Fibroblast of peridontal ligament (primary cell): ENCODE measurements at regions not wholly inside any gene's neighbourhood (a gene's known extent, or its start where the extent isn't known, plus 50 kb on each side); places are given as distances from the start of the nearest gene placed in this dataset.

ENCODE experiments used
- DNase-seq: peaks from one replicate; pipeline ENCODE4 v3.0.0-alpha.2; 2010; ENCODE audit errors: extremely low read depth

DNA sequence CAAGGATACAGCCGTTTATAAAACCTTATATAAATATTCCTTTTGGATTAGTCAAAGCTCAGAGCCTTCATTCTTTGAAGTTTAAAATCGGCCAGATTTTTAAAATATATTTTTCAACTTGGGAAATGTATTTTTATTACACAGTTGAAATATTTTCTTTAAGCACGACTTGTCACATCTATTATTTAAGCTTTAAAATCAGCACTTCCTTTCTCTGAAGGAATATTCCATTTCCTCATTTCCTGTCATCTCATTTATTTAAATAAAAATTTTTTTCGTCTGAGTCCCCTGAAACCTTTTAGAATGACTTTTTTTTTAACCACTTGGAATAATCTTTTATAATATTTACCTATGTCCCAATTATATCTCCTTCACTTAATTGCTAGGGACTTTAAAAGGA, 107.5 kb upstream of the PDE3A start:
- no peak for DNase-seq

DNA sequence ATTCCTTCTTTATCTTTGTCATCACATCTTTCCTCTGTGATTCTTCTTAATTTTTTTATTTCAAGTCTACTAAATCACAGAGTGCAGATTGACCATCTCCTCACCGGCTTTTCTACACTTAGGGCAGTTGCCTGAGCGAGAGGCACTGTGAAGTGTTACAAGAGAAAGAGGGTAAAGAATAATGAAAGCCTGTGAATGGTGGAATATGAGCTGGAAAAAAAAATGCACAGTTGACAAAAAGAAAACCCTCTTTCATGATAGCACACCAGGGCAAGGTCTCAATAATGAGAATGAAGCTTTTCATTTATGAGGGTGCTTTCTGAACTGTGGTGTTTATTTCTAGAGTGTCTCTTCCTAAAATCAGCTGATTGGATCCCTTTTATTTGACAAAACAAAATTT, 106.2 kb upstream of the PDE3A start:
- no peak for DNase-seq

DNA sequence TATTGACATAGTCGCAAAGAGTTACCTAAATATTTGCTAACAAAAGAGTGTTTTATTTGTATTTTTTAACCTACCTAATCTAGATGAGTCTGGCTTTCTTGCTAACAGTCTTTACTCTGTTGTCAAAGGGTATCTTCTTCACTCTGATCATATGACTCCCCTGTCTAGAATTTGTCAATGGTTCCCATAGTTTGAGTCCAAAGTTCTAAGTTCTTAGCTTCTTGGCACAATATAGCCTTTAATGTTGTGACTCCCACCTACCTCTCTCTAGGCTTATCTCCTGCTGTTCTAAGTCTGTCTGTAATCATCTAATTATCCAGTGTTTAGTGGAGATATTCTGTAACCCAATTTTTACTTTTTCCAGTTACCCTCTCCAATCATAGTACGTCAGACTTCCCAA, 104.3 kb upstream of the PDE3A start:
- DNase-seq: no peak

DNA sequence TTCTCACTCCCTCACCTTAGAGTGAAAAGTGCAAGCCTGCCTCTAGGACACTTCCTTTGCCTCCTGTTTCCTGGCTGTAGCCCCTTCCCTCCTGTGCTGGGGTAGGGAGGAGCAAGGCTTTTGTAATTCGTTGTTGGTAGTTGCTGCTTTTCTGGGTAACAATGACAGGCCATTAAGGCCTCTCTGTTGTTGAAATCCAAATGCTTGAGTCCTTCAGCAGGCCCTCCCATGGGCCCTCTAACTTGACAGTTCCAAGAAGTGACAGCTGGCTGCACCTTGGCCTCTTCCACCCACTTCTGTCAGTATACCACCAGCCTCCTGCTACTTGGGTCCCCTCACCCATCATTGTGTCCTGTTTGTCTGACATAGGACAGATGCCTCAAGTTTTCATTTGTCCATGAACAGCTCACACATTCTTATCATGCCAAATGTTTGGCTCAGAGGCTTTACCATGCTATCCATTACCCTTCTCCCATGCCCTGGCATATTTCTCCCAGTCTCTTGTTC, 103.7 kb upstream of the PDE3A start:
- DNase-seq: peak; percentile 8

DNA sequence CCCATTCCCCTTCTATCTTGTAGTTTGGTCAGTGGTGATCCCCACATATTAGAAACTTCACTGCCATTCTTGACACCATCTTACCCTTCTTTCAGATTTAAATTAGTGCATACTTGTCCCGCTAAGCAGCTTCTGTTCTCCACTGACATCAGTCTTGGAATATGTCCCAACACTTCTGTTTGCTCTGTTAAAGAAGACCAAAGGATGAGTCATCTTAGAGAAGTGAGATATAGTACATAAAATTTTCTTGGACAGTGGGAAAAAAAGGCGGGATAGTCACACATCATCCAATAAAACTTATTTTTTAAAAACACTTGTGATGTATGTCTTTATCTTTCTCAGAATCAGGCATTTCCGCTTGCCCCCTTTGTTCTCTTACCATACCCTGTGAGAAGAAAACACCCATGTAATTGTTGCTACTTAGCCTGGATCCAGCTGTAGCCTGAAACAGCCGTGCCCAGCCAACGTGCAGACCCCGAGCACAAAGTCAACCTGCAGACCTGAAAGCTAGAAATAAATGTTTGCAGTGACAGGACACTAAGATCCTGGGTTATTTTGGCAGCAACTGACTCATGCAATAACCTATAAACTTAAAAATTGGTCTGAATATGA, 100.1 kb upstream of the PDE3A start:
- DNase-seq: no peak

DNA sequence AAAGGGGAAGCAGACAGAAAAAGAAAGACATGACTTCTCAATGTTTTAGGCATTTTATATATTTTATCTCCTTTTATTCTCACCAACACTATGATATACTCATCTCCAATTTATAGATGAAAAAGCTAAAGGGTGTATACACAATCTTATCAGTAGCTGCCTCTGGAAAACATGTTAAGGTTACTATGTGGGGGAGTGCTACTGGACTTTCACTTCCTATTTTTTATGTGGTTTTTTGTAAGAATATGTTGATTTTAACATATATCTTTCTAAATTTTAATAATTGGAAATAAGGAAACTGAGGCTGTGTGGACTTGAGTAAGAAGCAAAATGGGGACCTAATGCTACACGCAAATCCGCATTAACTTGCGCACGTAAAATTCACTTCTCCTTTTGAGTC, 99.6 kb upstream of the PDE3A start:
- DNase-seq: no peak

DNA sequence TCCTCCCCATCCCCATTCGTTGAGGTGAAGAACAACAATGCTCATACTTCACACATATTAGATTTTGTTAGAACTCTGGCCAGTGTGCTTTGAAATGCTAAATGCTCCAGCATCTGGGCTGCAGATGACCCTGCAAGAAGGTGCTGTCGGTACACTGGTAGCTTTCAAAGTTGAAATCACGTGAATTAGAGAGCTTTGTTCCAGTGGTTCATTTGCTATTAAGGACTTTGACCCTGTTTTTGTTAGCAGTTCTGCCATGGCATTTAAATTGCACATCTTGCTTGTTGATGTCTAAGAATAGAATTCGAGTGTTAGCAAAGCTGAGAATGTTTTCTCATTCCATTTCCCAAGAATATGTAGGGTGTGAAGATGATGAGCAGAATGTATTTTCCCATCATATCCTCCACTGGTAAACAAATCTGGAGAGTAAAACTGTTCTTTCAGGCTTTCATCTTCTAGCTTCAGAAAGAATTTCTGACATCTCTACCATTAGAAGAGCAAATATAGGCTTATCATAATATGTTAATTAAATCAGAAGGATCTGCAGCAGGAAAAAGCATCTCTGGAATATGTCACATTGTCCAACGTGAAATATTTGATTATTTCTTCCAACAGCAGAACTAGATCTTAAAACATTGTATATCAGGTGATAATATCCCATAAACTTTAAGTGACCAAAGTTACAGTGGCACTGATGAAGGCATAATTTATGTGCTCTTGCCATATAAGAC, 98.8 kb upstream of the PDE3A start:
- no peak for DNase-seq

DNA sequence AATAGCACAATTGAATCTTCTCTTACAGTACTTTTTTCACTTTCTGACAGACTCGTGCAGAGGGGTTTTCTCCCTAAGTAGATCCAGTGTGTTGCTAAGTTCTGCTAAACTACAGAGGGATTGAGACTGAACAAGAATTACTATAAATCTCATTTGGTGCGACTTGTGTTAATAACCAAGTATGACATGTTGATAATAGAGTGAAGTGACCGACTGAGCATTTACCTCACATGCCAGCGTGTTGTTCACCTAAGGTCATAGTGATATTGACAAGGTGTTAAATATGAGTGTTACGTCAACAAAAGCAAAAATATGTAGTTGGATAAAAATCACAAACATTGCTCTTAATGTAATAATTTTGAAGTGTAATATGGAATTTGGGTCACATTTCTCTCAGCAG, 97.8 kb upstream of the PDE3A start:
- no peak for DNase-seq

DNA sequence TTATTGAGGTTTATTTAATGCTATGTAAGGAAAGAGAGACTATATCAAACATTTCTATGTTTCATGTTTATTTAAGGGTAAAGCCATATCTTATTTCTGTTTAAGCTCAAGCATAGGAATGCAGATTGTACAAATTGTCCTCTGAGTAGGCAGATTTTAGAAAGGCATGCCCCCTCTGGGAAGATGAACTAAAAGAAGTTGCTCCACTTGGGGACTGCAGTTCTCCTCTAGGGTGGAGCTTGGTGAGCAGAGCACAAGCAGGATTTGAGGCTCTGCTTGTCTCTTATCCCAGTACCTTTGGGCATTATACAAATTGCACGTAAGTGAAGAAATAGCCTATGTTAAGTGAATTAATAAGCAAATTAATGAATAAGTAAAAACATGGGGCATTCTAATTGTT, 96.2 kb upstream of the PDE3A start:
- no peak for DNase-seq

DNA sequence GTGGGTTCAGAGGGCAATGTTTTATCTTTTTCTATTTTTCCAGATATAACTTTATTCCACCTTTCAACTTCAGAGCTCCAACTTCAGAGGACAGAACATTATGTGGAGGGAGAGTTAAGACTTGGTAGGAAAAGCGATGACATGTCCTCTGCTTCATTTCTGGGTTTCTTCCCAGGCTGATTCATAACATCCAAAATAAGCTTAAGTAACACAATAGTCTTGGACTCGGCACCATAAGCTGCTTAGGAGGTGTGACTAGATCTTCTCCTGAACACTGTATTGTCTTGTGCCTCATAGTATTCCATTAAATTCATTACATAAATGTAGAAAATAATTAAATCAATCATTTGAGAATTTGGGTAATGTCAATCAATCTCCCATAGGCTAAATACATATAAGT, 95.5 kb upstream of the PDE3A start:
- DNase-seq: peak; percentile 14

DNA sequence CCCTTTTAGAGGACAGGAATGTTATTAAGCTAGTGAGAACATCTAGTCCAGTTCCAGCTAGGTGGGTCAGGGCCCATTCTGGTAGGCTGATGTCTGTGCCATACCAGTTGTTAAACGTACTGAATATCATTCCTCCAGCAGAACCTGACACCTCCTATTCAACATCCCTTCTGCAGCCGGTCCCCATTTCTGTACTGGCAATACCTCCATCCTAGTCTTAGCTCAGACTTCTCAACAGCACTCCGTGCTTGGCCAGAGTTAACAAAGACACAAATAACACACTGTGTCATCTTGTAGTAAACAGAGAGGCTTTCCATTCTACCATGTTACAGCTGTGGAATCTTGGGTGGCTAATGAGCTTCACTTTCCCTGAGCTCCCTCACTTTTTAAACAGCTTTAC, 94.3 kb upstream of the PDE3A start:
- DNase-seq: no peak

DNA sequence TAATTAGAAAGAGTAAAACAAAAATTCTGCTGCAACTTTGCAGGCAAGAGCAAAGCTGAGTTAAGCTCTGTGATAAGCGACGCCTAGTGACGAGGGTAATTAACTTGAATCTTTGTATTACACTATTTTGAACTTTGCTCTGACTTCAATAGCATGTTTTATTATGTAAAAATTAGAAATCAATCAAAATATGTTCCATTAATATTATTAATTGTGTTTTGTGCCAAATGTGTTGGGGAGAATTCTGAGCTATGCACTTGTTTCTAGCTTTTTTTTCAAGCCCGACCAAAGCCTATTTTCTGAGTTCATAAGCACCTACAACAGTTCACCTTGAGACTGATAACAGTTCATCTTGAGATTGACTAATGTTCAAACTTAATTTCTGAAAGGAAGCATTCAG, 90.1 kb upstream of the PDE3A start:
- no peak for DNase-seq

DNA sequence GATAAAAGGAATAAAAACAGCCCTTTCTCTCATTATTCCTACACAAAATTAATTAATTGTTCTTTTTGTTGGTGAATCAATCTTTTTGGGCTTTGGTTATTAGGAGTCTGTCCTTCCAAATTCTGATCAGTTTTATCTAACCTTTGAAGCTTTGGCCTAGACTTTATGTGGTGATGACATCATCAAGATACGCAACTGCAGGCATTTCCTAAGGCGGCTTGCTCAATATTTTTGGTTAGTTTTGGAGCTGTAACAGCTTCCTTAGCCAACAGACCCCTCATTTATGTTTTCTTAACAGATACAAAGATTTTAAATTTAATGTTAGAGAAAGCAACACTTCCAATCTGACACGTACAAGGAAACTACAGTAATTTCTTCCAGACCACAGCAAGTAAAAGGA, 87.8 kb upstream of the PDE3A start:
- DNase-seq: no peak

DNA sequence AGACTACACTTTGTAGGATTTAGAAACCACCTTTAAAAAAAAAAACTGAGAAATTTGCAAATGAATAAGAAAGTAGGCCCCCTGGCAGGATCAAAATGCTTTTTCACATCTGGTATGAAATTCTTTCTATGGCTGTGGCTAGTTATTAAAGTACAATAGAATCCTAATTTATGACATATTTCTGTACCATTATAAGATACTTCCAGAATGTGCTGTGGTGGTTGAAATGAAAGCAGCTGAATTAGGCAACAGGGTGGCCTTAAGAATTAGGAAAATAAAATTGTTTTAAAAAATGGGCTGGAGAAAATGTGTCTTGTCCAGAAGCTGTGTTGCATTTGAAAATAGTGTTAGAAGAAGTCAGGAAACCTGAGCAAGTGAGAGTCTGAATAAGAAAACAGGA, 85.9 kb upstream of the PDE3A start:
- DNase-seq: no peak

DNA sequence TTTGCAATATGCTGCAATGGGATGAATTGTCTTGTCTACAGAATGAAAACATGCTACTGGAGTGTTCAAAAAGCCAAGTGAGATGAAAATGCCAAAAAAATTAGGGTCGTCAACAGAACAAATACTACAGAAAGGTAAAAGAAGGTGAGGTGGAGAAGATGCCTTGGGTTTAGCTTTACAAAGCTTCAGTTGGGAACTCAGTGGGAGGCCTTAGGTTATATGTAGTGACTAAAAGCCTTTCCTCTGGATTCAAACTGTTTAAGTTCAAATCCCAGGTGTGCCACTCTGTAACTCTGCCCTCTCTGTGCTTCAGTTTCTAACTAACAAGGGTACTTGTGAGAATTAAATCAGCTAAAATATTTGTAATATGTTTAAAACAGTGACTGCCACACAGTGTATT, 84.9 kb upstream of the PDE3A start:
- no peak for DNase-seq

DNA sequence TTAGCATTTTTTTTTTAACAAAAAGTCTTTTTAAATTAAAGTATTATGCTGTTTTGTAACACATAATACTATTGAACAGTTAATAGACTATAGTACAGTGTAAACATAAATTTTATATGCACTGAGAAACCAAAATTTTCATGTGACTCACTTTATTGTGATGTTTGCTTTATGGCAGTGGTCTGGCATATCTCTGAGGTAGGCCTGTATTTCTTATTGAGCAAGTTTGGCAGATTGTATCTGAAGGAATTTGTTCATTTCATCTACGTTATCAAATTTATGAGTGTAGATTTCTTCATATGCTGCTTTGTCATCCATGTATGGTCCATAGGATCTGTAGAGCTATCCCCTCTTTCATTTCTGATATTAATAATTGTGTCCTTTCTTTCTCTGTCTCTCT, 78.8 kb upstream of the PDE3A start:
- no peak for DNase-seq

DNA sequence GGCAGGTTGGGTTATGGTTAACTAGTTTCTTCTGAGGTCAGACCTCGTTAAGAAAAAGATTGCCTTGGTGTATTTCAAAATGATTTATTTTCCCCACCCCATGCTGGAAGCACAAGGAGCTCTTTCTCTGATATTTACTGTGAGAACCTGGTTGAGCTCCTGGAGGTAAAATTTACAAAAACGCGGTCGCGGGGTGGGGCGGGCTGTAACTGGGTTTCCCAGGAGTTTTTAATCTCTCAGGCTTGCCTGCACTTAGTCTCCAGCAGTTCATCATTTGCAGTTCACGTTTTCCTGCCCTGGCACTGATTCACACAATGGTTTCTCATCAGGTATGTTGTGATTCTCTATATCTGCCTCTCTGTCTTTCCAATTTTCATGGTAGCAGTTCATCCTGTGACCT, 67.9 kb upstream of the PDE3A start:
- DNase-seq: no peak

DNA sequence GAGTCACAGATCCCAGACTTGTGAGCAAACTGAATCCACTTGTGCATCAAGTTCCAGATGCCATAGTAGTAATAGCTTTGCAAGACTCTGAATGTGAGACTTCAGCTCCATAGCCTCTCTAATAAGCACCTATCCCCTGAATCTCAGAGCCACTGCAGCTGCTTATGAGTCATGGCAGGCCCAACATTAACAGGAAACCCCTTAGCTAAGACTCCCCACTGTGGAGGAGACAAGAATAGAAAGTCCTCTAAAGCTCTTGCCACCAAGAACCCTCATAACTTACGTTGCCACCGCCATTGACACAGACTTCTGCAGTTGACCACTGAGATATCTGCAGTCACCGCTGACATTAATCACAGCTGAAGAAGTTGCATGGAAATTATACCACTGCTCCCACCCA, 62.9 kb upstream of the PDE3A start:
- no peak for DNase-seq

DNA sequence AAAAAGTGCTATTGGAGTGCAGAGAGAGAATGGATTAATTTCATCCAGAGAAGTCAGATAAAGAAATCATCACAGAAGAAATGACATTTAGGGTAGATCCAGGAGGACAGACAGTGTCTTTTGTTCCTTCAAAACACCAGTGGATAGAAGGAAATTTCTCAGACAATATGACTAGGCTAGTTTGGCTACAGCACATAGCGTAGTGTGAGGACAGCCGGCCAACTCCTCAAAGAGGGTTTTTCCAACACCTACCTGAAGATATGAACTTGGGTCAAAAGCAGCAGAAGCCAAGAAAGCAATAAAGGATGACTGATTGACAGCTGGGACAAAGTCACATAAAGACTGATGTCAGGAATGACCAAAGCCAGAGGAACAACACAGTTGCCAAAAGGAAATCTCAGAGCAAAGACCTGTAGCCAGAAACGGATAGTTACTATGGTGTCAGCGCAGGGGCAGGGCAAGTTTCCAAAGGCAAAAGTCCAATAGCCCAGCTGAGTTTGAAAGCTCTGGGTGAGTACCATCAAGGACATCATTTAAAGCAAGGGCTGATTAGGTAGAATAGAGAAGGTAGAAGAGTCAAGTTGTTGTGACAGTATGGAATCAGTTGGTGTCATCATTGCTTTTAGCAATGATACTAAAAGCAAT, 58.7 kb upstream of the PDE3A start:
- no peak for DNase-seq

DNA sequence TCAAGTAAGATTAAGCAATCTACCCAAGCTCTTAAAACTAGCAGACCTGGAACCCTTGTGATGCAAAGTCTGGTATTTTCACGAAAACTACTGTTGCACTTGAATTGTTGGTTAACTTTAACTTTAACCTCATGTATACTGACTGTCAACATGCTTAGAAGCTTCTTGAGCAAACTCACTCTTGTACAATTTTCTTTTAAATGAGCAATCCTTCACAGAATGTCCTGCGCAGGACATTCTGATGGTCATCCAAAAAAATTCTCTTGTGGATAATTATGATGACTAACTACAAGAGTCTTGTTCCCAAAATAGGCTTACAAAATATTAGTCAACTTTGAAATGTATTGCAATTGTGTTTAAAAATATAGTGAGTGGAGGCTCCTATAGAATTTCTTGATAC, 54.0 kb upstream of the PDE3A start:
- peak; percentile 70 for DNase-seq

DNA sequence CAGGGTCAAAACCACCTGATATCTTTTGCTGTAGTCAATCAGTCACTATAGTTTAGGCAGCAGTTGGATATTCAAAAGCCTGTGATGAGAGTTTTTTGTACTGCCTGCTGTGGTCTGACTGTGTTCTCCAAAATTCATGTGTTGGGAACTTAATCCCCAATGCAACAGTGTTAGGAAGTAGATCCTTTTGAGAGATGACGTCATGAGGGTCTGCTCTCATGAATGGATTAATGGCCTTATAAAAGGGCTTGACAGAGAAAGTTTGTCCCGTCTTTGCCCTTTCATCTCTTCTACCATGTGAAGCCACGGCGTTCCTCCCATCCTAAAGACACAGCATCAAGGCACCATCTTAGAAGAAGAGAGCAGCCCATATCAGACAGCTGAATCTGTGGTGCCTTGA, 50.8 kb upstream of the PDE3A start:
- DNase-seq: no peak
